NCI-H2196 (cell line): ENCODE measurements at regions not wholly inside any gene's neighbourhood (a gene's known extent, or its start where the extent isn't known, plus 50 kb on each side); places are given as distances from the start of the nearest gene placed in this dataset.
"Not testable (repeated sequence)": the region's sequence is repeated elsewhere in the genome, so short reads cannot be mapped to it uniquely, and the experiment has no call there.

ENCODE experiments used
- DNase-seq: peaks from one replicate; lab custom pipeline; 2025; ENCODE audit not compliant: unreplicated experiment; lab: John Stamatoyannopoulos, UW

GRCh38 chr14:81738946-81739659 is 205.4 kb upstream of the SEL1L start:
- DNase-seq = no peak

GRCh38 chr14:81743605-81744004 is 210.0 kb upstream of the SEL1L start:
- DNase-seq = no peak

GRCh38 chr14:81751198-81751597 is 217.5 kb upstream of the SEL1L start:
- DNase-seq = no peak

GRCh38 chr14:81759541-81759940 is 225.9 kb upstream of the SEL1L start:
- DNase-seq = no peak

- DNase-seq = no peak
Measured at GRCh38 chr14:81765651-81766275, 232.1 kb upstream of the SEL1L start.

- no peak for DNase-seq
Measured at GRCh38 chr14:81766321-81766915, 232.8 kb upstream of the SEL1L start.

- no peak for DNase-seq
Measured at GRCh38 chr14:81767266-81767995, 233.8 kb upstream of the SEL1L start.

- DNase-seq = no peak
Measured at GRCh38 chr14:81771651-81772275, 238.1 kb upstream of the SEL1L start.

GRCh38 chr14:81772381-81772780 is 238.7 kb upstream of the SEL1L start:
- no peak for DNase-seq

GRCh38 chr14:81776531-81776930 is 242.9 kb upstream of the SEL1L start:
- DNase-seq = no peak

- DNase-seq = not testable (repeated sequence)
Measured at GRCh38 chr14:81781798-81782197, 248.1 kb upstream of the SEL1L start.

- DNase-seq = no peak
Measured at GRCh38 chr14:81784084-81784483, 250.4 kb upstream of the SEL1L start.

GRCh38 chr14:81797315-81797714 is 263.7 kb upstream of the SEL1L start:
- no peak for DNase-seq

- no peak for DNase-seq
Measured at GRCh38 chr14:81801921-81802320, 268.3 kb upstream of the SEL1L start.

- no peak for DNase-seq
Measured at GRCh38 chr14:81802341-81802740, 268.7 kb upstream of the SEL1L start.

GRCh38 chr14:81805785-81806184 is 272.1 kb upstream of the SEL1L start:
- no peak for DNase-seq

- no peak for DNase-seq
Measured at GRCh38 chr14:81811705-81812269, 278.1 kb upstream of the SEL1L start.

GRCh38 chr14:81818271-81818670 is 284.6 kb upstream of the SEL1L start:
- DNase-seq = no peak

GRCh38 chr14:81819344-81819743 is 285.7 kb upstream of the SEL1L start:
- no peak for DNase-seq

- DNase-seq = no peak
Measured at GRCh38 chr14:81819910-81820309, 286.3 kb upstream of the SEL1L start.

GRCh38 chr14:81826081-81826480 is 292.4 kb upstream of the SEL1L start:
- no peak for DNase-seq
